Breast epithelium (tissue), 4 donors: ENCODE measurements at regions not wholly inside any gene's neighbourhood (a gene's known extent, or its start where the extent isn't known, plus 50 kb on each side); places are given as distances from the start of the nearest gene placed in this dataset.

ENCODE experiments used
- DNase-seq, 2 donors: peaks; one replicate each; pipeline ENCODE4 v3.0.0-alpha.2; 2019; ENCODE audit warnings: low spot score in 2 of 2
- H3K27ac ChIP-seq, 2 donors: fragments of 200-600 bp; sonication (generic) in 1 of 2; one replicate each; pipeline ENCODE4 v1.5.1; 2016 to 2019; ENCODE audit warnings: mild to moderate bottlenecking in 1 of 2
- H3K27me3 ChIP-seq, 2 donors: fragments of 200-600 bp; sonication (generic) in 1 of 2; one replicate each; pipeline versions ENCODE4 v1.5.1 to v1.6.0; 2017 to 2019; ENCODE audit warnings: control low read depth in 1 of 2, mild to moderate bottlenecking in 1 of 2
- H3K36me3 ChIP-seq: fragments of 200-600 bp; one replicate; pipeline ENCODE4 v1.5.1; 2019
- H3K4me1 ChIP-seq, 2 donors: fragments of 200-600 bp; sonication (generic); one replicate each; pipeline ENCODE4 v1.5.1; 2016 to 2019; ENCODE audit warnings: control low read depth in 1 of 2
- H3K4me3 ChIP-seq, 3 donors: fragments of 200-600 bp; sonication (generic); 1 replicate in 2 of 3; 2 replicates in 1 of 3; pipeline ENCODE4 v1.5.1; 2016 to 2019; ENCODE audit warnings: mild to moderate bottlenecking in 3 of 3, moderate library complexity in 2 of 3
- H3K9me3 ChIP-seq, 2 donors: fragments of 200-600 bp; sonication (generic) in 1 of 2; one replicate each; pipeline ENCODE4 v1.5.1; 2016 to 2019; ENCODE audit warnings: control low read depth in 1 of 2
- CTCF ChIP-seq, 3 donors: fragments of 450-650 bp; IDR thresholded peaks; one replicate each; pipeline ENCODE4 v1.5.1; 2016 to 2017; ENCODE audit warnings: antibody characterized with exemption in 3 of 3, mild to moderate bottlenecking in 3 of 3, moderate library complexity in 3 of 3
- POLR2A ChIP-seq: fragments of 450-650 bp; IDR thresholded peaks from one replicate; pipeline ENCODE4 v1.6.1; 2016; ENCODE audit warnings: antibody characterized with exemption, mild to moderate bottlenecking, moderate library complexity
- POLR2AphosphoS5 ChIP-seq, 3 donors: sonication (generic); formaldehyde crosslinking; IDR thresholded peaks; one replicate each; pipeline ENCODE4 v1.6.1; 2017; ENCODE audit warnings: antibody characterized with exemption in 3 of 3
- intact Hi-C: fragments of 100-400 bp; cut with DNase I; formaldehyde crosslinking; loops from one replicate; pipeline ENCODE4 v1.15.1; 2023; ENCODE audit warnings: low total_unique reads

- Histone ChIP-seq H3K27ac (no peak overlapping the region), H3K9me3 (no peaks in the 10 kb centered on the region), H3K36me3 (no peaks in the 10 kb centered on the region), H3K27me3 (no peaks in the 10 kb centered on the region), H3K4me3 (no peak overlapping the region), H3K4me1 (no peaks in the 10 kb centered on the region)
- intact Hi-C loops: no loop called here
- no peak for DNase-seq
- TF ChIP-seq POLR2A (no peak), CTCF (IDR thresholded peaks at IDR 0.05) (no peak), POLR2AphosphoS5 (IDR thresholded peaks at IDR 0.05) (no peak)
These were observed 291.3 kb downstream of the OXSM start for GRCh38 chr3:26081166-26081565.

GRCh38 chr3:26081806-26082205, 291.9 kb downstream of the OXSM start:
- no peak for DNase-seq
- H3K9me3 ChIP-seq: peaks cover 0 to 3% of the 10 kb centered on the region in 2 donors
- no peaks in the 10 kb centered on the region for H3K36me3 ChIP-seq
- intact Hi-C loops: no loop called here
- no peak overlapping the region for H3K27ac ChIP-seq
- no peak overlapping the region for H3K4me3 ChIP-seq
- no peaks in the 10 kb centered on the region for H3K4me1 ChIP-seq
- TF ChIP-seq POLR2A (no peak), POLR2AphosphoS5 (IDR thresholded peaks at IDR 0.05) (no peak), CTCF (IDR thresholded peaks at IDR 0.05) (no peak)
- no peaks in the 10 kb centered on the region for H3K27me3 ChIP-seq

- Histone ChIP-seq H3K36me3 (no peaks in the 10 kb centered on the region), H3K27ac (no peak overlapping the region), H3K4me3 (no peak overlapping the region), H3K9me3 (peaks cover 9 to 14% of the 10 kb centered on the region in 2 donors), H3K4me1 (no peaks in the 10 kb centered on the region), H3K27me3 (no peaks in the 10 kb centered on the region)
- no peak for DNase-seq
- TF ChIP-seq POLR2A: no peak
- TF ChIP-seq POLR2AphosphoS5 (IDR thresholded peaks at IDR 0.05): no peak
- TF ChIP-seq CTCF (IDR thresholded peaks at IDR 0.05): no peak
- intact Hi-C loops: no loop called here
These were observed 293.0 kb downstream of the OXSM start for GRCh38 chr3:26082911-26083310.

- Histone ChIP-seq H3K4me1 (no peaks in the 10 kb centered on the region), H3K9me3 (peaks cover 14 to 22% of the 10 kb centered on the region in 2 donors), H3K27me3 (no peaks in the 10 kb centered on the region), H3K4me3 (no peak overlapping the region), H3K27ac (no peak overlapping the region), H3K36me3 (no peaks in the 10 kb centered on the region)
- no peak for DNase-seq
- TF ChIP-seq POLR2A (no peak), POLR2AphosphoS5 (IDR thresholded peaks at IDR 0.05) (no peak), CTCF (IDR thresholded peaks at IDR 0.05) (no peak)
- intact Hi-C loops: no loop called here
These were observed 294.7 kb downstream of the OXSM start for GRCh38 chr3:26084629-26085028.

- intact Hi-C loops: no loop called here
- H3K27me3 ChIP-seq: no peaks in the 10 kb centered on the region
These were observed 297.9 kb downstream of the OXSM start for GRCh38 chr3:26087751-26088150.

More at GRCh38 chr3:26087751-26088150, 297.9 kb downstream of the OXSM start:
- DNase-seq: no peak
- no peak overlapping the region for H3K27ac ChIP-seq
- H3K4me1 ChIP-seq: no peaks in the 10 kb centered on the region
- H3K9me3 ChIP-seq: peaks cover 14 to 22% of the 10 kb centered on the region in 2 donors
- no peak overlapping the region for H3K4me3 ChIP-seq
- H3K36me3 ChIP-seq: no peaks in the 10 kb centered on the region
- TF ChIP-seq CTCF (IDR thresholded peaks at IDR 0.05): no peak
- no peak for TF ChIP-seq POLR2AphosphoS5 (IDR thresholded peaks at IDR 0.05)
